GM12874 (cell line): ENCODE measurements at regions not wholly inside any gene's neighbourhood (a gene's known extent, or its start where the extent isn't known, plus 50 kb on each side); places are given as distances from the start of the nearest gene placed in this dataset.

Experiments
- CTCF ChIP-seq: IDR thresholded peaks from 2 replicates; pipeline ENCODE4 v1.5.1; 2011; ENCODE audit warnings: low read depth, mild to moderate bottlenecking, control low read depth, low read length, moderate library complexity; ENCODE audit not compliant: insufficient read depth

- TF ChIP-seq CTCF = no peak
These were observed 322.6 kb upstream of the SLC30A5 start for GRCh38 chr5:68771221-68771620.

GRCh38 chr5:68771732-68772131 lies 322.1 kb upstream of the SLC30A5 start:
- no peak for TF ChIP-seq CTCF

- no peak for TF ChIP-seq CTCF
These were observed 317.4 kb upstream of the SLC30A5 start for GRCh38 chr5:68776381-68776780.

GRCh38 chr5:68777135-68777534 lies 316.7 kb upstream of the SLC30A5 start:
- no peak for TF ChIP-seq CTCF

- TF ChIP-seq CTCF = no peak
These were observed 315.3 kb upstream of the SLC30A5 start for GRCh38 chr5:68778484-68778883.

- TF ChIP-seq CTCF = no peak
These were observed 313.4 kb upstream of the SLC30A5 start for GRCh38 chr5:68780299-68780955.

GRCh38 chr5:68793074-68793473 lies 300.7 kb upstream of the SLC30A5 start:
- no peak for TF ChIP-seq CTCF
